H1 (cell line): ENCODE measurements at regions not wholly inside any gene's neighbourhood (a gene's known extent, or its start where the extent isn't known, plus 50 kb on each side); places are given as distances from the start of the nearest gene placed in this dataset.

Source experiments
- CTCF ChIA-PET: fragments of 300-600 bp; sonication (Branson Sonifier 250); formaldehyde crosslinking; loops from one replicate; lab custom pipeline; 2021; ENCODE audit not compliant: partially characterized antibody; lab: Charles Lee
- POLR2A ChIA-PET: fragments of 300-600 bp; sonication (Branson Sonifier 250); formaldehyde crosslinking; loops from one replicate; lab custom pipeline; 2021; ENCODE audit warnings: inconsistent platforms; ENCODE audit not compliant: partially characterized antibody; lab: Charles Lee
- DNase-seq, 2 experiments: peaks; one replicate each; pipeline versions ENCODE4 v3.0.0 to v3.0.0-alpha.2; 2010 to 2022; ENCODE audit warnings: low spot score in 2 of 2, low read depth in 1 of 2, mixed read lengths in 1 of 2
- FAIRE-seq: peaks from 2 replicates; lab custom pipeline; 2011; peaks lifted over from hg19 to GRCh38; lab: Jason Lieb, UNC
- H2AFZ ChIP-seq: 2 replicates; pipeline ENCODE4 v1.8.1; 2012; ENCODE audit warnings: low read length, inconsistent platforms
- H2AK5ac ChIP-seq: 2 replicates; pipeline ENCODE4 v1.6.1; 2013; ENCODE audit warnings: low read depth, low read length
- H2BK120ac ChIP-seq: replicated peaks from 2 replicates; pipeline ENCODE3; 2013; ENCODE audit warnings: low read depth, low read length, inconsistent platforms
- H2BK12ac ChIP-seq: 2 replicates; pipeline ENCODE4 v1.6.1; 2013; ENCODE audit warnings: low read depth, low read length
- H2BK15ac ChIP-seq: 2 replicates; pipeline ENCODE4 v1.6.1; 2013; ENCODE audit warnings: low read length
- H2BK20ac ChIP-seq: 2 replicates; pipeline ENCODE4 v1.6.1; 2013; ENCODE audit warnings: low read length
- H2BK5ac ChIP-seq: 2 replicates; pipeline ENCODE4 v1.6.1; 2013; ENCODE audit warnings: low read depth, low read length
- H3K14ac ChIP-seq: 2 replicates; pipeline ENCODE4 v1.6.1; 2013; ENCODE audit warnings: inconsistent platforms; ENCODE audit not compliant: insufficient read length
- H3K18ac ChIP-seq: 2 replicates; pipeline ENCODE4 v1.6.1; 2013; ENCODE audit warnings: low read length; ENCODE audit errors: extremely low read depth
- H3K23ac ChIP-seq: 2 replicates; pipeline ENCODE4 v1.6.1; 2013; ENCODE audit warnings: inconsistent platforms; ENCODE audit not compliant: insufficient read length
- H3K23me2 ChIP-seq: 2 replicates; pipeline ENCODE4 v1.6.1; 2013; ENCODE audit warnings: low read depth, low read length
- H3K27ac ChIP-seq: 2 replicates; pipeline ENCODE4 v1.6.1; 2011; ENCODE audit warnings: low read depth, low read length, inconsistent platforms
- H3K27me3 ChIP-seq, 4 experiments: replicated peaks in 1 of 4; 1 replicate in 1 of 4; 2 replicates in 3 of 4; pipeline versions ENCODE4 v1.6.1 to v1.8.1; 2011 to 2013; ENCODE audit warnings: low read length in 3 of 4, mild to moderate bottlenecking in 3 of 4, inconsistent platforms in 2 of 4, mixed read lengths in 2 of 4, moderate library complexity in 1 of 4; ENCODE audit not compliant: control insufficient read depth in 3 of 4, insufficient read depth in 3 of 4; ENCODE audit errors: extremely low read depth in 1 of 4
- H3K36me3 ChIP-seq, 4 experiments: 2 replicates each; pipeline versions ENCODE4 v1.6.1 to v1.8.1; 2011 to 2013; ENCODE audit warnings: mild to moderate bottlenecking in 4 of 4, low read length in 3 of 4, moderate library complexity in 2 of 4, control low read depth in 1 of 4, inconsistent platforms in 1 of 4; ENCODE audit not compliant: insufficient read depth in 4 of 4, control insufficient read depth in 2 of 4
- H3K4ac ChIP-seq: replicated peaks from 2 replicates; pipeline ENCODE3; 2013; ENCODE audit warnings: low read length, low read depth, mixed read lengths, inconsistent platforms; ENCODE audit not compliant: insufficient read length
- H3K4me1 ChIP-seq, 4 experiments: replicated peaks in 1 of 4; 1 replicate in 1 of 4; 2 replicates in 3 of 4; pipeline versions ENCODE4 v1.6.1 to v1.8.1; 2011 to 2013; ENCODE audit warnings: low read length in 3 of 4, inconsistent platforms in 2 of 4, mixed read lengths in 1 of 4; ENCODE audit not compliant: insufficient read depth in 4 of 4, control insufficient read depth in 3 of 4
- H3K4me2 ChIP-seq, 2 experiments: 2 replicates each; pipeline versions ENCODE4 v1.6.1 to v1.8.1; 2011 to 2013; ENCODE audit warnings: low read depth in 2 of 2, low read length in 2 of 2, control low read depth in 1 of 2, inconsistent platforms in 1 of 2, mild to moderate bottlenecking in 1 of 2; ENCODE audit not compliant: insufficient read depth in 1 of 2
- H3K4me3 ChIP-seq, 4 experiments: fragments of 200-600, 300-600 bp in 1 of 4; sonication (generic), shearing (Covaris generic), sonication (Bioruptor Twin) in 1 of 4; 2 replicates each; pipeline versions ENCODE4 v1.5.1 to v1.8.1; 2011 to 2016; ENCODE audit warnings: low read length in 4 of 4, low read depth in 3 of 4, control low read depth in 2 of 4, inconsistent platforms in 2 of 4, mild to moderate bottlenecking in 2 of 4, mixed read lengths in 1 of 4, moderate library complexity in 1 of 4; ENCODE audit not compliant: insufficient read depth in 2 of 4; ENCODE audit errors: extremely low read depth in 1 of 4
- H3K56ac ChIP-seq: replicated peaks from 2 replicates; pipeline ENCODE3; 2013; ENCODE audit warnings: low read depth, mild to moderate bottlenecking, mixed read lengths, low read length, inconsistent platforms; ENCODE audit not compliant: insufficient read length
- H3K79me1 ChIP-seq: 2 replicates; pipeline ENCODE4 v1.6.1; 2013; ENCODE audit warnings: low read depth, low read length, control low read depth
- H3K79me2 ChIP-seq, 2 experiments: 2 replicates each; pipeline versions ENCODE4 v1.6.1 to v1.8.1; 2012 to 2013; ENCODE audit warnings: low read length in 2 of 2, mild to moderate bottlenecking in 2 of 2, inconsistent platforms in 1 of 2; ENCODE audit not compliant: insufficient read depth in 2 of 2, control insufficient read depth in 1 of 2
- H3K9ac ChIP-seq, 4 experiments: replicated peaks in 1 of 4; 1 replicate in 1 of 4; 2 replicates in 3 of 4; pipeline versions ENCODE4 v1.6.1 to v1.8.1; 2011 to 2013; ENCODE audit warnings: low read depth in 3 of 4, low read length in 3 of 4, control low read depth in 2 of 4, mild to moderate bottlenecking in 2 of 4, moderate library complexity in 2 of 4, inconsistent platforms in 1 of 4; ENCODE audit errors: extremely low read depth in 1 of 4
- H3K9me3 ChIP-seq, 2 experiments: 2 replicates each; pipeline versions ENCODE4 v1.6.1 to v1.8.1; 2012 to 2013; ENCODE audit warnings: mild to moderate bottlenecking in 2 of 2, moderate library complexity in 2 of 2, control low read depth in 1 of 2, inconsistent platforms in 1 of 2, low read depth in 1 of 2, low read length in 1 of 2, mixed read lengths in 1 of 2; ENCODE audit not compliant: insufficient read depth in 2 of 2
- H4K20me1 ChIP-seq, 2 experiments: replicated peaks in 1 of 2; 2 replicates each; pipeline versions ENCODE3 to v1.8.1; 2011 to 2013; ENCODE audit warnings: inconsistent platforms in 2 of 2, low read length in 2 of 2, mild to moderate bottlenecking in 1 of 2; ENCODE audit not compliant: insufficient read depth in 2 of 2, control insufficient read depth in 1 of 2
- H4K5ac ChIP-seq: 2 replicates; pipeline ENCODE4 v1.6.1; 2013; ENCODE audit warnings: low read length, low read depth, mixed read lengths, inconsistent platforms; ENCODE audit not compliant: insufficient read length
- H4K8ac ChIP-seq: 2 replicates; pipeline ENCODE4 v1.8.0; 2013; ENCODE audit warnings: mild to moderate bottlenecking, moderate library complexity, low read length, inconsistent platforms; ENCODE audit not compliant: insufficient read depth; ENCODE audit errors: extremely low read depth
- H4K91ac ChIP-seq: replicated peaks from 2 replicates; pipeline ENCODE3; 2013; ENCODE audit warnings: low read length, mixed read lengths, inconsistent platforms; ENCODE audit not compliant: insufficient read length
- EP300 ChIP-seq, 2 experiments: IDR thresholded peaks; 1 replicate in 1 of 2; 2 replicates in 1 of 2; pipeline ENCODE4 v1.6.1; 2011 to 2012; ENCODE audit warnings: low read depth in 2 of 2, low read length in 2 of 2, mild to moderate bottlenecking in 2 of 2, borderline replicate concordance in 1 of 2, inconsistent platforms in 1 of 2, moderate library complexity in 1 of 2
- EZH2 ChIP-seq: fragments of 200-600 bp; sonication (generic); IDR thresholded peaks from 2 replicates; pipeline ENCODE4 v1.7.1; 2012; ENCODE audit warnings: low read depth, mild to moderate bottlenecking, moderate library complexity, low read length, inconsistent platforms; ENCODE audit not compliant: severe bottlenecking
- SAP30 ChIP-seq: fragments of 300-600 bp; sonication (generic); IDR thresholded peaks from 2 replicates; pipeline ENCODE4 v1.7.1; 2012; ENCODE audit warnings: low read length, moderate library complexity, mild to moderate bottlenecking, inconsistent platforms; ENCODE audit not compliant: insufficient read depth, insufficient replicate concordance

DNA sequence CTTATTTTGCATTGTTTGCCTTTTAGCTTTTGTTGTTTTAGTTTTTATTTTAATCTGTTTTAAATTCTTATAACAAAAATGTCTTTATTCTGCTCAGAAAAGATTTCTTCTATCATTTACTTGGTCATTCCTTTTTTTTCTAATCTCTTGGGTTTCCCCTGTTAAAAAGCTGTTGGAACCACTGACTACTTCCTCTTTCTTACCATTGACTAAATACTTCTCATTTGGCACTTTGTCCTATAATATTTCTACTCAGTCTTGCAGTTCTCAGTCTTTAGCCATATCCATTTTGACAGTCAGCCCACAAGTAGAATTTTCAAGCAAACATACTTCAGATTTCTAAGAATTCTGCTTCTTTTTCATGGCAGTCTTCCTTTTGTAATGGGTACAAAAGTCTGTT is 567.2 kb downstream of the SATB2 start:
- Histone ChIP-seq H4K8ac (no peak overlapping the region), H4K20me1 (no peaks in the 10 kb centered on the region), H3K4me3 (no peak overlapping the region), H3K4ac (no peak overlapping the region), H2BK120ac (no peak overlapping the region), H3K27ac (no peak overlapping the region), H4K5ac (no peak overlapping the region), H3K9me3 (no peaks in the 10 kb centered on the region), H4K91ac (no peak overlapping the region), H3K79me1 (no peaks in the 10 kb centered on the region), H3K14ac (no peak overlapping the region), H3K4me2 (no peak overlapping the region), H2BK20ac (no peak overlapping the region), H2BK5ac (no peak overlapping the region), H3K79me2 (no peaks in the 10 kb centered on the region), H3K36me3 (no peaks in the 10 kb centered on the region; a peak in 1 of 8 replicates), H3K23me2 (no peaks in the 10 kb centered on the region; the same call in 1 of the 2 replicates), H2AFZ (no peak overlapping the region), H2BK15ac (no peak overlapping the region), H3K56ac (no peak overlapping the region), H3K9ac (no peak overlapping the region), H3K27me3 (no peaks in the 10 kb centered on the region), H3K18ac (no peak overlapping the region), H3K4me1 (no peaks in the 10 kb centered on the region), H2BK12ac (no peak overlapping the region), H2AK5ac (no peak overlapping the region), H3K23ac (no peak overlapping the region)
- CTCF ChIA-PET, result no interaction called here
- DNase-seq (no peak), FAIRE-seq (no peak)
- no peak for TF ChIP-seq EP300 (IDR thresholded peaks at IDR 0.05; ENCODE audit: borderline replicate concordance in 1 of 2, low read depth in 2 of 2, low read length in 2 of 2)
- no peak for TF ChIP-seq EZH2
- TF ChIP-seq SAP30, result no peak
- POLR2A ChIA-PET, result no interaction called here
